GM21447 (cell line): ENCODE measurements at regions not wholly inside any gene's neighbourhood (a gene's known extent, or its start where the extent isn't known, plus 50 kb on each side); places are given as distances from the start of the nearest gene placed in this dataset.

Source experiments
- ATAC-seq: cut with Tn5 transposase; IDR thresholded peaks from one replicate; pipeline ENCODE4 v1.9.1; 2021; ENCODE audit not compliant: unreplicated experiment

GRCh38 chr6:167643223-167643622 lies 183.5 kb upstream of the AFDN start:
- ATAC-seq, result no peak

- no peak for ATAC-seq
These were observed 183.0 kb upstream of the AFDN start for GRCh38 chr6:167643716-167644115.

- ATAC-seq, result no peak
These were observed 182.1 kb upstream of the AFDN start for GRCh38 chr6:167644412-167645132.

DNA sequence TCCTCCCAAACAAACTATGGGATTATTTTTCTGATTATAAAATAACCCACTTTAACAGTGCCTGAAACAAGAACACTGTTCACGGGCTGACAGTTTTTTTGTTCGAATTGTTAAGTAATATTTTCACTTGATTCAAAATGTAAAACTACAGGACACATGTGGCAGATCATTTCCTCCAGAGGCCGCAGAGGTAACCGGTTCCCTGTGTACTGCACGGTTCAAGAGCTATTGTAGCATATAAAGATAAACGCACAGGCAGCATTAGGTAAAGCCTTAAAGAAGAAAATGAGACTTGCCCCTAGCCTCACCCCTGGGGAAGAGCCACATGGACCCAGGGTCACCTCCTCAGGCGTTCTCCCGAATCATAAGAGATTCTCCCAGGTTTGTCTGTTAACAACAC lies 181.3 kb upstream of the AFDN start:
- ATAC-seq, result no peak

- no peak for ATAC-seq
These were observed 179.4 kb upstream of the AFDN start for GRCh38 chr6:167647306-167647705.

- ATAC-seq, result no peak
These were observed 178.8 kb upstream of the AFDN start for GRCh38 chr6:167647737-167648470.

DNA sequence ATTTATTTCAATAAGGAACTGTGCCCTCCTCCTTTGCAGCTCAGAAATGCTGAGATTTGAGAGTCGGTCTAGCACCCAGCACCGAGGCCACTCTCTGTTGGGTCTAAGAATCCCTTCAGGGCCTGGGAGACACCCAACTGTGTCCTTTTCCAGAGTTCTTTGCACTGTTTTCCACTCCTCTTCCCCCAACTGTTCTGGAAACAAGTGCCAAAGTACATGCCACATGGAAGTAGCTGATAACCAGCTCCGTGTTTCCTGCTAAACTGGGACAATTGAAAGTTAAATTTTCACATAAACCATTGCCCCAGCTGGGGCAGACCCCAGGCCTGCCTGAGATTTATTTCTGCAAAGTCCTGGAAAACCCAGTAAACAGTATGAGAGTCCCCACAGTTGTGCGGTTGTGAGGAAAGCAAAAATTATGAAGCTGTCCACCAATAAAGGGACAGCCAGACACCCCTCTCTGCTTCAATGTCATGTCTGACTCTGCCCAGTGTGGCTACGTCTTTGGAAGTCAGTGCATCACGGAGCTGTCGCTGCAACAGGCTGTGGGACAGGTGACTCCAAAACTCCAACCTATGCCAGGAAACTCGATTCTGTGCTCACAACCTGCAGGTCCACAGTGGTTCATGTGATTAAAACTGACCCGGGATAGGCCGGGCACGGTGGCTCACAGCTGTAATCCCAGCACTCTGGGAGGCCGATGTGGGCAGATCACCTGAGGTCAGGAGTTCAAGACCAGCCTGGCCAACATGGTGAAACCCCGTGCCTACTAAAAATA lies 178.0 kb upstream of the AFDN start:
- ATAC-seq, result no peak

- no peak for ATAC-seq
These were observed 177.2 kb upstream of the AFDN start for GRCh38 chr6:167649476-167649875.

- no peak for ATAC-seq
These were observed 175.9 kb upstream of the AFDN start for GRCh38 chr6:167650730-167651317.

- ATAC-seq, result no peak
These were observed 175.2 kb upstream of the AFDN start for GRCh38 chr6:167651318-167652041.

GRCh38 chr6:167652042-167652700 lies 174.5 kb upstream of the AFDN start:
- no peak for ATAC-seq

- no peak for ATAC-seq
These were observed 174.0 kb upstream of the AFDN start for GRCh38 chr6:167652701-167653095.

DNA sequence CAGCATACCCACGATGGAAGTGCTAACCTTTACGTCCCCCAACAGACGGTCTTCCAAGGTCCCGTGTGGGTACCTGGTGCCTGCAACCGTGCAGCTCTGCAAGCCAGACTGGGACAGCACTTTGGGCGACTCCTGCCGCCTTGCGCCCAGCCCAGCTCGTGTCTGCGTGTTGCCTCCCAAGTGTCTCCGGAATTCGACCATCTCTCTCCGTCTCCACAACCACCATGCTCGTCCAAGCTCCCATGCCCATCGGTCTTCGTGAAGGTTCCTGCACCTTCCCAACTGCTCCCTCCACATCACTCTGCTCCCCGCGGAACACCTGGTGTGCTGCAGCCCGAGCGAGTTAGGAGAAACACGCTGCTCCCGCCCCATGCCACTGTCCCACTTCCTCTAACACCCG lies 173.2 kb upstream of the AFDN start:
- ATAC-seq, result no peak

- ATAC-seq, result no peak
These were observed 172.3 kb upstream of the AFDN start for GRCh38 chr6:167654389-167654788.

DNA sequence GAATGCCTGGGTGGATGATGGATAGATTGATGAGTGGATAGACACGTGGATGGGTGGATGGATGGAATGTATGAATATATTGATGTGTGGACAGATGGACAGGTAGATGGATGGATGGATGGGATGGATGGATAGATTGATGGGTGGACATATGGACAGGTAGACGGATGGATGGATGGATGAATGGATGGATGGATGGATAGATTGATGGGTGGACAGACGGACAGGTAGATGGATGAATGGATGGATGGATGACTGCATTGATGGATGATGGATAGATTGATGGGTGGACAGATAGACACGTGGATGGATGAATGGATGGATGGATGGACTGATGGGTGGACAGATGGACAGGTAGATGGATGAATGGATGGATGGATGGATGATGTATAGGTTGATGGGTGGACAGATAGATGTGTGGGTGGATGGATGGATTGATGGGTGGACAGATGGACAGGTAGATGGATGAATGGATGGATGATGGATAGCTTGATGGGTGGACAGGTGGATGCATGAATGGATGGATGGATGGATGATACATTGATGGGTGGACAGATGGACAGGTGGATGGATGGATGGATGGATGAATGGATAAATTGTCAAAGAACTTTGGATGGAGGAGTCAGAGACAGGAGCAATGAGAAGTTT lies 171.4 kb upstream of the AFDN start:
- no peak for ATAC-seq

DNA sequence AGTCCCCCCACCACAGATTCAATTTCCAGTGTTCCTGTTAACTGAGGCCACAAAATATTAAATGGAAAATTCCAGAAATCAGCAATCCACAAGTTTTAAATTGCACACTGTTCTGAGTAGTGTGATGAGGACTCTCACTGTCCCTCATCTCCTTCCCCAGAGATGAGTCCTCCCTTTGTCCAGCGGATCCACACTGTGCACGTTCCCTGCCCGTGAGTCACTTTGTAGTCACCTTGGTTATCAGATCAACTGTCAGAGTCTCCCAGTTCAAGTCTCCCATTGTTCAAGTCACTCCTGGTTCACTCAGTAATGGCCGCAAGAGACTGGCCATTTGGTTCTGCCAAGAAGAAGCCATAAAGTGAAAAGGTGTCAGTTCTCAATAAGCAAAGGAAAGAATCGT lies 168.6 kb upstream of the AFDN start:
- no peak for ATAC-seq

GRCh38 chr6:167659046-167659445 lies 167.7 kb upstream of the AFDN start:
- ATAC-seq, result no peak

DNA sequence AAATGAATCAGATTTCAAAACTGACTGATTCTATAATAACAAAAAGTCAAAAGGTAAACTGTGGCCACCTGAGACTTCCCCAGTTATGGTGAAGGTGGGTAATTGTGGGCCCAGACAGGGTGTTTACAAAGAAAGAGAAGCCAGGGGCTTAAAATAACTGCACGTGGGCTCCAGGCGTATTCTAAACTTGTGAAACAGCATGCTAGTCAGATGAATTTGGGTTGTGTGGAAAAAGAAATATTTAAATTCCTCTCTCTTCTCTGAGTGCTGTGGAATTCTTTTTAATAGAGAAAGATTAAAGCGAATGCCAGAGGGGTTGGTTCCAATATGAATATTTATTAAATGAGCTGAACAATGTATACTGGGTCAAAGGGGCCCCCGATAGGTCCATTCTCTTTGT lies 166.3 kb upstream of the AFDN start:
- ATAC-seq, result no peak

DNA sequence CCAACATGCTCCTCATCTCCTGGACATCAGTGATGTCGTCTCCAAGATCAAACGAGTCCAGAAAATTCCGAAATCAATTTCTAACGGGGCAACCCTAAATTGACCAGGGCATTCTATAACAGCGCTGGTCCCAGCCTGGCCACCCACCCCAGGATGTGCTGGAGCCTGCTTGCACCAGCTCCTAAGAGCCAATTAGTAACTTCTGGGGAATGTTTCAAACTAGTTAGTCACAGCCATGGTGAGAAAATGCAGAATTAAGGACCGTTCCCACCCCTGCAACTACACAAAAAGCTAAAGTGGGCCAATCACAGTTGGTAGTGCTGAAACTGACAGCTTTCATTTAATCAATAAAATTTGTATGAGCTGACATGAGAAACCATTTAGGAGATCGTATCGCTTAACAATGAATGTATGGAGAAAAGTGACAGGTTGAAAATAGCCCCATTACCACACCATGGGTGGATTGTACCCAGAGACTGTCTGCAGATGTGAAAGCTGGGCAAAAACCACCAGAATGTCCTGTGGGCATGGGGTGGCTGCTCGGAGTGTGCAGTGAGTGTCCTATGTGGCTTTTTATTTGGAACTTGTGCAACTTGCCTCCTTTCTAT lies 165.7 kb upstream of the AFDN start:
- no peak for ATAC-seq
